GM23248 (cell line): ENCODE measurements at regions not wholly inside any gene's neighbourhood (a gene's known extent, or its start where the extent isn't known, plus 50 kb on each side); places are given as distances from the start of the nearest gene placed in this dataset.
A peak's percentile ranks its signal among the peaks of the same experiment; 100 is the strongest.
"Not testable (repeated sequence)": the region's sequence is repeated elsewhere in the genome, so short reads cannot be mapped to it uniquely, and the experiment has no call there.

Source experiments
- DNase-seq: peaks from one replicate; pipeline ENCODE4 v3.0.0-alpha.2; 2015
- H2AFZ ChIP-seq: fragments of 200-600 bp; sonication (generic); 2 replicates; pipeline ENCODE4 v1.6.1; 2016; ENCODE audit warnings: antibody characterized with exemption
- H3F3A ChIP-seq: fragments of 200-600 bp; sonication (generic); 2 replicates; pipeline ENCODE4 v1.6.1; 2016; ENCODE audit warnings: mild to moderate bottlenecking, antibody characterized with exemption, mixed run types; ENCODE audit not compliant: insufficient read depth
- H3K27ac ChIP-seq: fragments of 200-600 bp; sonication (generic); 2 replicates; pipeline ENCODE4 v1.5.1; 2016; ENCODE audit warnings: mild to moderate bottlenecking
- H3K27me3 ChIP-seq: fragments of 200-600 bp; sonication (generic); replicated peaks from 2 replicates; pipeline ENCODE4 v1.6.1; 2016; ENCODE audit warnings: mild to moderate bottlenecking; ENCODE audit not compliant: insufficient read depth
- H3K36me3 ChIP-seq: fragments of 200-600 bp; sonication (generic); 2 replicates; pipeline ENCODE4 v1.6.1; 2016; ENCODE audit warnings: low read depth, mild to moderate bottlenecking
- H3K4me1 ChIP-seq: fragments of 200-600 bp; sonication (generic); 2 replicates; pipeline ENCODE4 v1.6.1; 2016; ENCODE audit warnings: mild to moderate bottlenecking; ENCODE audit not compliant: insufficient read depth
- H3K4me2 ChIP-seq: fragments of 200-600 bp; sonication (generic); one replicate; pipeline ENCODE4 v1.6.1; 2016; ENCODE audit warnings: mild to moderate bottlenecking; ENCODE audit not compliant: unreplicated experiment
- H3K4me3 ChIP-seq: fragments of 200-600 bp; sonication (generic); 2 replicates; pipeline ENCODE4 v1.5.1; 2016; ENCODE audit warnings: mild to moderate bottlenecking
- H3K79me2 ChIP-seq: fragments of 200-600 bp; sonication (generic); 2 replicates; pipeline ENCODE4 v1.6.1; 2016; ENCODE audit warnings: mild to moderate bottlenecking; ENCODE audit not compliant: insufficient read depth
- H3K9ac ChIP-seq: fragments of 200-600 bp; sonication (generic); 2 replicates; pipeline ENCODE4 v1.6.1; 2016; ENCODE audit warnings: mild to moderate bottlenecking
- H3K9me2 ChIP-seq: fragments of 200-600 bp; sonication (generic); 2 replicates; pipeline ENCODE4 v1.6.1; 2016; ENCODE audit warnings: mixed run types, mild to moderate bottlenecking, moderate library complexity; ENCODE audit not compliant: insufficient read depth
- H3K9me3 ChIP-seq: fragments of 200-600 bp; sonication (generic); one replicate; pipeline ENCODE4 v1.6.1; 2017; ENCODE audit warnings: low read depth
- H4K20me1 ChIP-seq: fragments of 200-600 bp; sonication (generic); 2 replicates; pipeline ENCODE4 v1.6.0; 2016; ENCODE audit not compliant: insufficient read depth
- EZH2 ChIP-seq: fragments of 200-600 bp; sonication (generic); IDR thresholded peaks from 2 replicates; pipeline ENCODE4 v1.6.1; 2018; ENCODE audit warnings: antibody characterized with exemption, mild to moderate bottlenecking; ENCODE audit not compliant: insufficient read depth, poor library complexity, severe bottlenecking
- EZH2phosphoT487 ChIP-seq: fragments of 200-600 bp; sonication (generic); IDR thresholded peaks from 2 replicates; pipeline ENCODE4 v1.6.1; 2018; ENCODE audit warnings: antibody characterized with exemption, moderate library complexity, mild to moderate bottlenecking, low read depth; ENCODE audit not compliant: insufficient read depth
- WGBS, 2 experiments: methylation state at CpG; one replicate each; pipeline ENCODE4 v1.1.6; 2015 to 2017; ENCODE audit warnings: low lambda C conversion rate in 2 of 2, low coverage in 1 of 2; ENCODE audit errors: missing lambda C conversion rate in 2 of 2; 5-methylcytosine and 5-hydroxymethylcytosine counted together
- in situ Hi-C: fragments of 300-500 bp; cut with MboI; formaldehyde crosslinking; loops from 2 replicates; pipeline ENCODE4 v1.15.0; 2020

DNA sequence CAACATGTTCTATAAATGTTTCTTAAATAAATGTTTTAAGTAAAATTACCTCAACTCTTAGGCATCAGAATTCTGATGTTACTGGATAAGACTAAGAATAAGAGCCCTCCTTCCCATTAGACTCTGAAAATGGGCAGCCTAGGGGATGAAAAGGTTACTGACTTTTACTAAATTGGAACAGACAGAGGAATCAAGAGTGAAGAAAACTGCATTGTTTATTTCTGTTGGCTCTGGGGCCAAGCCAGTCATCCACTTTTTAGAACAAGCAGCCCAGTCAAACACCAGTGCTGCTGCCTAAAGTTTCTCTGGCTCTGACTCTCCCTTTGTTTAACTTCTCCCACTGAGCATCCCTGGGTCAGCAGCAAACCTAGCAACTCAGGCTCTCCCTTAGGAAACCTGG lies 731.0 kb downstream of the CDY1 start:
- H3K9me3 ChIP-seq, H3K36me3 ChIP-seq, H3K79me2 ChIP-seq, H3K4me3 ChIP-seq, H3K9ac ChIP-seq, H3K27me3 ChIP-seq, H3K4me2 ChIP-seq, H4K20me1 ChIP-seq, H3F3A ChIP-seq, H3K27ac ChIP-seq, in situ Hi-C loops, H3K4me1 ChIP-seq, DNase-seq, H3K9me2 ChIP-seq, H2AFZ ChIP-seq: not testable (repeated sequence)

GRCh38 chrY:26354191-26354590 lies 732.3 kb downstream of the CDY1 start:
- Histone ChIP-seq H3K27ac (no peak overlapping the region), H3K9me2 (no peaks in the 10 kb centered on the region), H4K20me1 (no peaks in the 10 kb centered on the region), H3K4me2 (no peak overlapping the region), H3K27me3 (no peaks in the 10 kb centered on the region), H3K4me1 (no peaks in the 10 kb centered on the region), H2AFZ (no peak overlapping the region), H3K9ac (no peak overlapping the region), H3K36me3 (no peaks in the 10 kb centered on the region), H3K9me3 (no peaks in the 10 kb centered on the region), H3K79me2 (no peaks in the 10 kb centered on the region), H3K4me3 (no peak overlapping the region), H3F3A (no peaks in the 10 kb centered on the region)
- DNase-seq: no peak
- WGBS, 2 experiments: 18 to 60% methylated on average over 1 of the region's 1 CpG
- TF ChIP-seq EZH2 (no peak), EZH2phosphoT487 (no peak)
- in situ Hi-C loops: no loop called here

- in situ Hi-C loops, H3K9me3 ChIP-seq, H3K4me2 ChIP-seq, H3K27ac ChIP-seq, H2AFZ ChIP-seq, H3F3A ChIP-seq, H3K9me2 ChIP-seq, H3K4me1 ChIP-seq, H4K20me1 ChIP-seq, H3K9ac ChIP-seq, H3K79me2 ChIP-seq, H3K27me3 ChIP-seq, H3K4me3 ChIP-seq, H3K36me3 ChIP-seq: not testable (repeated sequence)
- 15 to 17% methylated on average over 5 of the region's 5 CpGs for WGBS, 2 experiments
- peak; percentile 0 for DNase-seq
Measured at GRCh38 chrY:26359869-26360268, 738.0 kb downstream of the CDY1 start.

DNA sequence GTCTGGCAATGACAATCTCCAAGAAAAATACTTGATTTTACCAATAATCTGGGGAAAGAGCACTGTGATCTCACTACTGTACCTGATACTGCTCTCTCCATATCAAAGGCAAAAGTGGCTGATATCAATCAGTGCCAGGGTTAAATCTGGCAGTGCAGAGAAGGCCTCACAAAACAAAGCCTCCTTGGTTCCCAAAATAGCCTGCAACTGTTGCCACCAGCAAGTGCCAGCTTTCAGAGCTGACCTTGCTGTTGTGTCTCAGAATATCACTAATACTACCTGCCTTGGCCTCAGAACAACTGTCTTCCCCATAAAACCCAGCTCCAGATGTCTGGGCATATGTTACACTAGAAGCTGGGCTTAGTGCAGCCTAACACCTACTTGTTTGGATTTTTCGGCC lies 738.6 kb downstream of the CDY1 start:
- H3K79me2 ChIP-seq, H4K20me1 ChIP-seq, H3K27me3 ChIP-seq, H3K4me1 ChIP-seq, H2AFZ ChIP-seq, DNase-seq, H3K9me2 ChIP-seq, H3F3A ChIP-seq, H3K36me3 ChIP-seq, H3K4me3 ChIP-seq, H3K9ac ChIP-seq, in situ Hi-C loops, H3K9me3 ChIP-seq, H3K4me2 ChIP-seq, H3K27ac ChIP-seq: not testable (repeated sequence)
- WGBS, 2 experiments: 43 to 55% methylated on average over 1 of the region's 1 CpG

- H3K27me3 ChIP-seq, H3K9me3 ChIP-seq, H3K9me2 ChIP-seq, H3K27ac ChIP-seq, H3F3A ChIP-seq, in situ Hi-C loops, H3K4me3 ChIP-seq, H3K4me2 ChIP-seq, H4K20me1 ChIP-seq, H3K9ac ChIP-seq, DNase-seq, H2AFZ ChIP-seq, H3K79me2 ChIP-seq, H3K4me1 ChIP-seq, H3K36me3 ChIP-seq: not testable (repeated sequence)
- 41 to 65% methylated on average over 2 of the region's 2 CpGs for WGBS, 2 experiments
Measured at GRCh38 chrY:26363442-26363841, 741.5 kb downstream of the CDY1 start.

GRCh38 chrY:26366091-26366490 lies 744.2 kb downstream of the CDY1 start:
- H3K4me3 ChIP-seq, in situ Hi-C loops, H3K9me3 ChIP-seq, H4K20me1 ChIP-seq, H3K27me3 ChIP-seq, H2AFZ ChIP-seq, H3K36me3 ChIP-seq, H3K9ac ChIP-seq, H3K27ac ChIP-seq, H3K4me1 ChIP-seq, H3K9me2 ChIP-seq, H3F3A ChIP-seq, H3K79me2 ChIP-seq, H3K4me2 ChIP-seq, DNase-seq: not testable (repeated sequence)
- 11 to 14% methylated on average over 6 of the region's 6 CpGs for WGBS, 2 experiments

DNA sequence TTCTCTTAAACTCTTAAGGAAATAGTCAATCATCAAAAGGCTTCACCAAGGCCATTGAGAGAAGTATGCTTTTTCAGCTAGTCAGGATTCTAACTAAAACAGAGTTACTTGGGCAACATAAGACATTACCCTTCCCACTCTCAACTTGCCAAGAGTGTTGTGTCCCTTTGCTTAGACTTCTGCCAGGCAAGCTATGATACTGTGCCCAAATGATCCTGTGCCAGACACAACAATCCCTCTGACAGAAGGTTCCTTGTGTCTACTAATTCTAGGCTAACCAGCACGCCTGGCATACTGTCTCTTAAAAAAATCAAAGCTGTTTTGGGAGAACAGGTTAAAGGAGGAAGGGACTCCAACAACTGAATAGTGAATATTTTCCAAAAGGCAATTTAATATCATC lies 750.6 kb downstream of the CDY1 start:
- H3K27me3 ChIP-seq, H4K20me1 ChIP-seq, H3K9me3 ChIP-seq, H3K4me1 ChIP-seq, H3F3A ChIP-seq, DNase-seq, H3K36me3 ChIP-seq, H3K79me2 ChIP-seq, H3K4me3 ChIP-seq, H2AFZ ChIP-seq, H3K9ac ChIP-seq, H3K4me2 ChIP-seq, in situ Hi-C loops, H3K9me2 ChIP-seq, H3K27ac ChIP-seq: not testable (repeated sequence)
- 0% methylated on average over 1 of the region's 1 CpG for WGBS, 2 experiments
